Glomerular endothelial cell (primary cell): ENCODE measurements at regions not wholly inside any gene's neighbourhood (a gene's known extent, or its start where the extent isn't known, plus 50 kb on each side); places are given as distances from the start of the nearest gene placed in this dataset.
"Not testable (repeated sequence)": the region's sequence is repeated elsewhere in the genome, so short reads cannot be mapped to it uniquely, and the experiment has no call there.

Source experiments
- DNase-seq: peaks from one replicate; pipeline ENCODE4 v3.0.0-alpha.2; 2011; ENCODE audit warnings: low read depth, low spot score; ENCODE audit errors: extremely low read depth

DNA sequence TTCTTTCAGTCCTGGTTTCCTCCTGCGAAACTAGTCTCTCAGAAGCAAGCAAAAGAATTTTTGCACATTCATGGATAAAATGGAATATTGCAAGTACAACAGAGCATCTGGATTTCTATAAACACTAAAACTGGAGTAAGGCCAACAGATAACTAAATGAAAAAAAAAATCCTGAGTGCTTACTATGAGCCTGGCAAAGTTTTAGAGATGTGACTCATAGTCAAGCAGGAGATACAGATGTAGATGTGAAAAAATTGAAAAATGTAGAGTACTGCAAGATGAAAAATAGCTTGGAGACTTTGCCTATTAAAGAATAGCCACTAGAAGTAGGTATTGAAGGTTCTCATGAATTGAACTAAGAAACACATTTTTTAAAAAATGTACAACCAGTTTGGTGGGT lies 397.4 kb downstream of the OTOL1 start:
- no peak for DNase-seq

DNA sequence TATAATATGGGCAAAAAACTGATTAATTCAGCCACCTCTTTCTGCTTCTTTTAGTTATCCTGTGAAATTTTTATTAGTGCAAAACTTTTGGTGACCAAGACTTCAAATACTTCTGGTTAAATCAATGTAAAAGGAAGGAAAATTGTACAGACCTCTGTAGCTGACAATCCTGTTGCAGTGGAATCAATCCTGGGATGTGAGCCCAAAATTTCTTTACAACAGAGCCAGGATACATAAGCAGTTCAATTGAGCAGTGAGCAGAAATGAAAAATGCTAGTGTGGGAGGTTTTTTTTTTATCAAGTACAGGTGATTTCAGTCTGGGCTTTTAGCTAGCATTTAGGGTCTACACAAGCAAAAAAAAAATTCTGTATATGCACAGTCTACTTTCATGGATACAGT lies 398.0 kb downstream of the OTOL1 start:
- DNase-seq = no peak

- no peak for DNase-seq
These were observed 409.0 kb downstream of the OTOL1 start for GRCh38 chr3:161905520-161906132.

DNA sequence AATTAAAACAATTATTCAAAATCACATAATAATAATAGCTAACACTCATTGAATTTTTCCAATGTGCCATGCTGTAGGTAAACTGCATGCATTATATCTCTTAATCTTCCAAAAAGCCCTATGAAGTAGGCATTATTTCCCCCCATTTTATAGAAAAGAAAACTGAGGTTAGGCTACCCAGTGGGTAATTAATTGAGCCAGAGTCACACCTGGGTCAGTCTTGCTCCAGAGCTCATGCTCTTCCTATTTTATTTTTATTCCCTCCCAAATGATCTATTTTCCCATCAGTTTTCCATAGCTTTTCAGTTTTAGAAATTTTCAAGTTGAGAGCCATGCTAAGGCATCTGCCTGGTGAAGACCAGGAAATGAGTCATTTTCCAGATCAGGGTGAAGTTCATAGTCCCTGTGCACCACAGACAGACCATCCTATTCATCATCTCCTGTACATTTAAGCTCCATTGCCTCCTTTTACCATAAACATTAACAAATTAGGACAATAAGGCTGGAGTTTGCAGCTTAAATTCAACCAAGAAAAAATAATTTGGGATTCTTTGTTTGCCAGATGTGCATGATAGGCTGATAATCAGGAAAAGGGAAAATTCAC lies 417.3 kb downstream of the OTOL1 start:
- DNase-seq = no peak

- no peak for DNase-seq
These were observed 418.3 kb downstream of the OTOL1 start for GRCh38 chr3:161914703-161915417.

GRCh38 chr3:161915418-161915750 lies 418.8 kb downstream of the OTOL1 start:
- DNase-seq = no peak

GRCh38 chr3:161920196-161920595 lies 423.6 kb downstream of the OTOL1 start:
- no peak for DNase-seq

DNA sequence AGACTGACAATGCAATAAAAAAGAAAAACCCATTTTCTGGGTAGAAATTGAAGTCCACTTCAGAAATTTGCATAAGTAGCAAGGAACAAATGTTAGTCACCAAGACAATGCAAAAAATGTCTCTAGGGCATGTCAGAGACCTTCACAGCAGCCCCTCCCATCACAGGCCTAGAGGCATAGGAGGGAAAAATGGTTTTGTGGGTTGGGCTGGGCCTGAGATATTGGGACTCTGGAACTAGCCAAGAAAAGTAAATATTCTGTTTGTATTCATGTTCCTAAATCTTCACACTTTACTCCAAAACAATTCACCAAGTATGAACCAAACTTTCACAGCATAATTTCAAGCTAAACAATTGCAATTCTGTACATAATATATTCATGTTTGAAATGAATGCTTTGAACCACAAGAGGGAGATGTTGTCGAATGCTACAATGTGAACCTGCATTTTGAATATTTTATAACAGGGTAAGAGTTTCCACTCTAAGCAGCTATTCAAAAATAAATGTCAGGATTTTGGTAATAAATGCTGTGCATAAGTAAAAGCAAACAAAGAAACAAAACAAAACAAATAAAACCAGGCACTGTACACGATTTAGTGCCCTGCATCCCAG lies 429.2 kb downstream of the OTOL1 start:
- DNase-seq = no peak

GRCh38 chr3:161927131-161927530 lies 430.5 kb downstream of the OTOL1 start:
- DNase-seq = no peak

GRCh38 chr3:161939918-161940620 lies 443.5 kb downstream of the OTOL1 start:
- DNase-seq = no peak

DNA sequence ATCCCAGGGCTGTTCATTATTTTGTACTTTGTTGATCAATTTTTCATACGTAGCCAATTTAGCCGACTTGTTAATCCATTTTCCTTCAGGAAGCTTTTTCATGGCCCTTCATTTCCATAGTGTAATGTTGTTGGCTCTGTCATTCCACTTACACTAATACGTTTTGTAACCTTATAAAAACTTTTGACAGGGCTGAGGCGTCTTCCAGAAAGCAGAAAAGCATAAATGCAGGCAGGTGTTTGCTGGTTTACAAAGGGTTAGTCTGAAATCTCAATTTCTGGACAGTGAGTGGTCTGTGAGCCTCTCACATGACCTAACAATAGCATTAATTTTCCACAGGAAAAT lies 444.0 kb downstream of the OTOL1 start:
- no peak for DNase-seq

GRCh38 chr3:161941891-161942290 lies 445.3 kb downstream of the OTOL1 start:
- no peak for DNase-seq

GRCh38 chr3:161943801-161944345 lies 447.3 kb downstream of the OTOL1 start:
- not testable (repeated sequence) for DNase-seq

- DNase-seq = no peak
These were observed 449.9 kb downstream of the OTOL1 start for GRCh38 chr3:161946443-161946960.

DNA sequence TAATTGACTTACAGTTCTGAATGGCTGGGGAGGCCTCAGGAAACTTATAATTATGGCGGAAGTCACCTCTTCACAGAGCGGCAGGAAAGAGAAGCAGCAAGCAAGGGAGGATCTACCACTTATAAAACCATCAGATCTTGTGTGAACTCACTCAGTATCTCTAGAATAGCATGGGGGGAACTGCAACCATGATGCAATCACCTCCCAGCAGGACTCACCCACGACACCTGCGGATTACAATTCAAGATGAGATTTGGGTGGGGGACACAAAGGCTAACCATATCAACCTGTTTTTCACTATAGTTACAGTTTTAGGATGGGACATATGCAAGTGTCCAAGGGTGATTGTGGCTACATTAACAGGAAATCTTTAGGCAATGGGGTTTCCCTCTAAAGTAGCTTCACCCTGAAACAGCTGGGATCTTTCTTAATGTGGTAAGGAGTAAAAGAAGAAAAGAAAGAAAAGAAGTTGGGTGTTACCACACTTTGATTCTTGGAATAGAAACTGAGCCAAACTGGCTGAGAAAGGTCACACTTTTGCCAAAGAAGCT lies 453.8 kb downstream of the OTOL1 start:
- no peak for DNase-seq

DNA sequence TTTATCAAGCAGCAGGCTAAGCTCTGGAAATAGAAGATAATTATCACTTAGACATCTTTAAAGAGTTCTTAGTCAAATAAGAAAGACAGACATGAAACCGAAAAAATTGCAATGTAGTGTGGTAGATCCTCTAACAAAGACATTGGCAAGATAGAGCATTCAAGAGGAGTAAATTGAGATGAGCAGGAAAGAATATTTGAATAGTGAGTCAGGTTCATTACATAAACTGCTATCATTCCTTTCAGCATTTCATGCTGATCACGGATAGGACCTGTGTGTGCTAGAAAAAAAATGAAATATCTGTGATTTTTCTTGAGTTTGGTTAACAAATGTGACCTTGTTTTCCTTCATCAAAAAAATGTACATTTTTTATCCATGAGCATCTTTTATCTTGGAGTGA lies 460.9 kb downstream of the OTOL1 start:
- no peak for DNase-seq

DNA sequence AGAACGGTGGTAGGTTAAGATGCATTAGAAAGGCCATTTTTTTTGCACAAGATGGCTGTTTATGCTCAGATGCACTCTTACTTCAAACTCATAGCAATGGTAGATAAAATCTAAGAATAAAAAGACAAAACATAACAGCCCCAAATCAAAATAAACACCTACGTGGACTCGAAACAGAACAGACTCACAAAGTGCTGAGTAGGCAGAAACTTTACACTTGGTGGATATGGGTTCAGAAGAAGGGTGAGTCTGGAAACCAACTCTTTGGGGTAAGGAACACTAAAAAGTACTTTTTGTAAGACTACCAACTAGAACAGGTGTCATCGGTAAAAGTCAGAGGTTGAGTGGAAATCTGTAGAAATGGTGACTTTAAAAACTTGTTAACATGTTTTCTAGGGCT lies 468.2 kb downstream of the OTOL1 start:
- no peak for DNase-seq

DNA sequence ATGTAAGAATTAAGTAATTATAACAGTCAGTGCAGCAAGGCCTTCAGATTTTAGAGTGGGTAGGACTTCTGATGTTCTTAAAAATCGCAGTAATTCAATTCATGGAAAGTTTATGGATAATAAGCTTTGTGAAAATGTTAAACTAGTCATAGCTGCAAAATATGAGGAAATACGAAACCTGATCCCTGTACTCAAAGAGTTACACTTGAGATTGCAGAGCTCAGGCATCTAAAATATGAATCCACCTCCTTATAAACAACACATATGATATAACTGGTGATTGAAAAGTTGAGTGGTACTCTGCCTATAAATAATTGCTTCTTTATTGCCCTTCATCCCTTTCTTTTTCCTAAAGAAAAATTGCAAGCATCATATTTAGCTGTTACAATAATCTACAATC lies 473.3 kb downstream of the OTOL1 start:
- no peak for DNase-seq

DNA sequence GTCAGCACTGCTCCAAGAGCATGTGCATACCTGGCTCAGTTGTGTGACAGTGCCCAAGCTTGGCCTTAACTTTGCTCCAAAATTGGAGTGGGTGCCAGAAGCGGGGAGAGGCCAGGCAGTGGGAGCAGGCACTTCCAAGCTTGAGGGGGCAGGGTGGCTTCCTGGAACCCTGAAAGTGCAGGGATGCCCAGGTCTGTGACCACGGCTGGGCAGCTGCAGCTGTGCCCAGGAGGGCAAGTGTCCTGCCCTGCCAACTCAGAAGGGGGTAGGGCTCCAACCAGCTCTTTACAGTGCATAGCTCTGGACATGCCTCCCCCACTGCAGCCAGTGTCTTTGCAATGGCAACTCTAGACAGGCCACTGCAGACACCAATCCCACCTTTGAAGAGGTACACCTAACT lies 478.6 kb downstream of the OTOL1 start:
- DNase-seq = no peak

DNA sequence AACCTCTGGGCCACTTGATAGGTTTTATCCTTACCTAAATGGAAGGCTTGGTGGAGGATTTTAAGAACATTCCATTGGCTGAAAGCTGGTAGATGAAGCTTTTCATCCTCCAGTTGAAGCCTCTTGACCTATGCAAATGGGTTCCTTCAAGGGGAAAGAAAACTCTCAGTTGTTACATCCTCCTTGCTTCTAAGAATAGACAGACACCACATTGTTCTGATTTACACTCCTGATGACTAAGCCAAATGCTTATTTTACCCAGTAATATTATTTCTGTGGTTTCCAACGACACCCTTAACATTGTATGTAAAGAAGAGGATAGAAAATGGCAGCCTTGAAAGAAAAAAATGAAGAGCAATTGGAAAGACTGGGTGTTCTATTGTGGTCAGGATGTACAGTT lies 480.5 kb downstream of the OTOL1 start:
- DNase-seq = no peak

GRCh38 chr3:161977850-161978249 lies 481.2 kb downstream of the OTOL1 start:
- no peak for DNase-seq
